Breast epithelium (tissue), 4 donors: ENCODE measurements at regions not wholly inside any gene's neighbourhood (a gene's known extent, or its start where the extent isn't known, plus 50 kb on each side); places are given as distances from the start of the nearest gene placed in this dataset.
"Not testable (repeated sequence)": the region's sequence is repeated elsewhere in the genome, so short reads cannot be mapped to it uniquely, and the experiment has no call there.

Experiments
- DNase-seq, 2 donors: peaks; one replicate each; pipeline ENCODE4 v3.0.0-alpha.2; 2019; ENCODE audit warnings: low spot score in 2 of 2
- H3K27ac ChIP-seq, 2 donors: fragments of 200-600 bp; sonication (generic) in 1 of 2; one replicate each; pipeline ENCODE4 v1.5.1; 2016 to 2019; ENCODE audit warnings: mild to moderate bottlenecking in 1 of 2
- H3K27me3 ChIP-seq, 2 donors: fragments of 200-600 bp; sonication (generic) in 1 of 2; one replicate each; pipeline versions ENCODE4 v1.5.1 to v1.6.0; 2017 to 2019; ENCODE audit warnings: control low read depth in 1 of 2, mild to moderate bottlenecking in 1 of 2
- H3K36me3 ChIP-seq: fragments of 200-600 bp; one replicate; pipeline ENCODE4 v1.5.1; 2019
- H3K4me1 ChIP-seq, 2 donors: fragments of 200-600 bp; sonication (generic); one replicate each; pipeline ENCODE4 v1.5.1; 2016 to 2019; ENCODE audit warnings: control low read depth in 1 of 2
- H3K4me3 ChIP-seq, 3 donors: fragments of 200-600 bp; sonication (generic); 1 replicate in 2 of 3; 2 replicates in 1 of 3; pipeline ENCODE4 v1.5.1; 2016 to 2019; ENCODE audit warnings: mild to moderate bottlenecking in 3 of 3, moderate library complexity in 2 of 3
- H3K9me3 ChIP-seq, 2 donors: fragments of 200-600 bp; sonication (generic) in 1 of 2; one replicate each; pipeline ENCODE4 v1.5.1; 2016 to 2019; ENCODE audit warnings: control low read depth in 1 of 2
- CTCF ChIP-seq, 3 donors: fragments of 450-650 bp; IDR thresholded peaks; one replicate each; pipeline ENCODE4 v1.5.1; 2016 to 2017; ENCODE audit warnings: antibody characterized with exemption in 3 of 3, mild to moderate bottlenecking in 3 of 3, moderate library complexity in 3 of 3
- POLR2A ChIP-seq: fragments of 450-650 bp; IDR thresholded peaks from one replicate; pipeline ENCODE4 v1.6.1; 2016; ENCODE audit warnings: antibody characterized with exemption, mild to moderate bottlenecking, moderate library complexity
- POLR2AphosphoS5 ChIP-seq, 3 donors: sonication (generic); formaldehyde crosslinking; IDR thresholded peaks; one replicate each; pipeline ENCODE4 v1.6.1; 2017; ENCODE audit warnings: antibody characterized with exemption in 3 of 3
- intact Hi-C: fragments of 100-400 bp; cut with DNase I; formaldehyde crosslinking; loops from one replicate; pipeline ENCODE4 v1.15.1; 2023; ENCODE audit warnings: low total_unique reads

GRCh38 chr20:22723659-22724058, 139.3 kb upstream of the FOXA2 start:
- H3K27ac ChIP-seq: no peak overlapping the region
- TF ChIP-seq POLR2A (no peak), CTCF (IDR thresholded peaks at IDR 0.05) (no peak), POLR2AphosphoS5 (IDR thresholded peaks at IDR 0.05) (no peak)

GRCh38 chr20:22728146-22728745, 143.9 kb upstream of the FOXA2 start:
- no peak overlapping the region for H3K4me3 ChIP-seq
- no peaks in the 10 kb centered on the region for H3K4me1 ChIP-seq
- H3K36me3 ChIP-seq: no peaks in the 10 kb centered on the region

More at GRCh38 chr20:22723659-22724058, 139.3 kb upstream of the FOXA2 start:
- no peaks in the 10 kb centered on the region for H3K36me3 ChIP-seq
- no peak for DNase-seq
- intact Hi-C loops: no loop called here
- H3K27me3 ChIP-seq: no peaks in the 10 kb centered on the region
- H3K4me3 ChIP-seq: no peak overlapping the region
- H3K4me1 ChIP-seq: no peaks in the 10 kb centered on the region
- no peaks in the 10 kb centered on the region for H3K9me3 ChIP-seq

GRCh38 chr20:22729180-22729579, 144.8 kb upstream of the FOXA2 start:
- Histone ChIP-seq H3K9me3 (no peaks in the 10 kb centered on the region), H3K36me3 (no peaks in the 10 kb centered on the region), H3K27me3 (no peaks in the 10 kb centered on the region), H3K4me3 (no peak overlapping the region), H3K4me1 (no peaks in the 10 kb centered on the region), H3K27ac (no peak overlapping the region)
- intact Hi-C loops: no loop called here
- TF ChIP-seq POLR2A: no peak
- no peak for DNase-seq

More at GRCh38 chr20:22728146-22728745, 143.9 kb upstream of the FOXA2 start:
- Histone ChIP-seq H3K9me3 (no peaks in the 10 kb centered on the region), H3K27me3 (no peaks in the 10 kb centered on the region), H3K27ac (no peak overlapping the region)
- no peak for TF ChIP-seq POLR2A
- TF ChIP-seq POLR2AphosphoS5 (IDR thresholded peaks at IDR 0.05): no peak
- no peak for TF ChIP-seq CTCF (IDR thresholded peaks at IDR 0.05)
- no peak for DNase-seq
- intact Hi-C loops: no loop called here

GRCh38 chr20:22729616-22730236, 145.4 kb upstream of the FOXA2 start:
- H3K27me3 ChIP-seq: no peaks in the 10 kb centered on the region
- no peak overlapping the region for H3K27ac ChIP-seq
- H3K9me3 ChIP-seq: no peaks in the 10 kb centered on the region
- no peaks in the 10 kb centered on the region for H3K36me3 ChIP-seq
- TF ChIP-seq POLR2A (no peak), CTCF (IDR thresholded peaks at IDR 0.05) (no peak)
- H3K4me1 ChIP-seq: no peaks in the 10 kb centered on the region
- H3K4me3 ChIP-seq: no peak overlapping the region
- DNase-seq: no peak
- intact Hi-C loops: no loop called here

GRCh38 chr20:22732751-22733150, 148.4 kb upstream of the FOXA2 start:
- intact Hi-C loops: no loop called here
- H3K27me3 ChIP-seq: no peaks in the 10 kb centered on the region
- H3K4me1 ChIP-seq: no peaks in the 10 kb centered on the region
- H3K9me3 ChIP-seq: no peaks in the 10 kb centered on the region
- H3K36me3 ChIP-seq: no peaks in the 10 kb centered on the region
- H3K27ac ChIP-seq: no peak overlapping the region
- DNase-seq: no peak
- H3K4me3 ChIP-seq: no peak overlapping the region
- TF ChIP-seq POLR2A: no peak
- TF ChIP-seq CTCF (IDR thresholded peaks at IDR 0.05): no peak
- no peak for TF ChIP-seq POLR2AphosphoS5 (IDR thresholded peaks at IDR 0.05)

GRCh38 chr20:22734946-22735647, 150.7 kb upstream of the FOXA2 start:
- not testable (repeated sequence) for H3K9me3 ChIP-seq, H3K4me3 ChIP-seq, H3K4me1 ChIP-seq, DNase-seq, H3K36me3 ChIP-seq, H3K27ac ChIP-seq, H3K27me3 ChIP-seq
- intact Hi-C loops: loop anchor here (5.0 kb wide), 1 partner anchor 123 kb away; no protein-coding TSS in a partner anchor
